SK-N-SH treated with all-trans-retinoic acid at 6 μM for 48 hours (cell line): ENCODE measurements at regions not wholly inside any gene's neighbourhood (a gene's known extent, or its start where the extent isn't known, plus 50 kb on each side); places are given as distances from the start of the nearest gene placed in this dataset.

ENCODE experiments used
- BACH2 ChIP-seq: fragments of 250-450 bp; sonication (Bioruptor Pico); IDR thresholded peaks from 2 replicates; pipeline ENCODE4 v1.9.0; 2021; ENCODE audit warnings: mild to moderate bottlenecking, borderline replicate concordance
- CREB5 ChIP-seq: fragments of 250-450 bp; sonication (Bioruptor Pico); IDR thresholded peaks from 2 replicates; pipeline ENCODE4 v1.5.1; 2020; ENCODE audit warnings: low read depth, mild to moderate bottlenecking, moderate library complexity
- GLIS3 ChIP-seq: fragments of 250-450 bp; sonication (Bioruptor Pico); IDR thresholded peaks from 2 replicates; pipeline ENCODE4 v1.5.0; 2020; ENCODE audit warnings: mild to moderate bottlenecking, moderate library complexity
- ISL1 ChIP-seq: fragments of 250-450 bp; sonication (Bioruptor Pico); IDR thresholded peaks from 2 replicates; pipeline ENCODE4 v2.1.2; 2022; ENCODE audit warnings: mild to moderate bottlenecking, moderate library complexity
- PATZ1 ChIP-seq: fragments of 250-450 bp; sonication (Bioruptor Pico); IDR thresholded peaks from 2 replicates; pipeline ENCODE4 v1.8.0; 2020; ENCODE audit warnings: mild to moderate bottlenecking, moderate library complexity, borderline replicate concordance
- PPARA ChIP-seq: fragments of 250-450 bp; sonication (Bioruptor Pico); IDR thresholded peaks from 2 replicates; pipeline ENCODE4 v1.5.0; 2020; ENCODE audit warnings: mild to moderate bottlenecking, borderline replicate concordance
- RARB ChIP-seq: fragments of 250-450 bp; sonication (Bioruptor Pico); IDR thresholded peaks from 2 replicates; pipeline ENCODE4 v1.8.0; 2021; ENCODE audit warnings: mild to moderate bottlenecking, moderate library complexity
- SNAI2 ChIP-seq: fragments of 250-450 bp; sonication (Bioruptor Pico); IDR thresholded peaks from 2 replicates; pipeline ENCODE4 v1.5.0; 2020; ENCODE audit warnings: mild to moderate bottlenecking, moderate library complexity
- TOX ChIP-seq: fragments of 250-450 bp; sonication (Bioruptor Pico); IDR thresholded peaks from 2 replicates; pipeline ENCODE4 v1.8.0; 2021; ENCODE audit warnings: mild to moderate bottlenecking, moderate library complexity, borderline replicate concordance

GRCh38 chr3:167909952-167910351 is 174.4 kb downstream of the SERPINI1 start:
- TF ChIP-seq PATZ1 (no peak), ISL1 (CRISPR knock-in tag) (no peak), TOX (CRISPR knock-in tag) (no peak), GLIS3 (no peak), BACH2 (CRISPR knock-in tag) (no peak), CREB5 (CRISPR knock-in tag) (no peak), PPARA (CRISPR knock-in tag) (no peak), SNAI2 (CRISPR knock-in tag) (no peak), RARB (CRISPR knock-in tag) (no peak)
